HG03558 (cell line): ENCODE measurements at regions not wholly inside any gene's neighbourhood (a gene's known extent, or its start where the extent isn't known, plus 50 kb on each side); places are given as distances from the start of the nearest gene placed in this dataset.

Source experiments
- ATAC-seq: cut with Tn5 transposase; IDR thresholded peaks from one replicate; pipeline ENCODE4 v1.9.1; 2021; ENCODE audit warnings: moderate number of reproducible peaks; ENCODE audit not compliant: unreplicated experiment; ENCODE audit errors: extremely low read depth

GRCh38 chr20:39253051-39253755, 291.1 kb downstream of the DHX35 start:
- ATAC-seq = no peak

- no peak for ATAC-seq
Observed at GRCh38 chr20:39252035-39252434, 289.9 kb downstream of the DHX35 start.

DNA sequence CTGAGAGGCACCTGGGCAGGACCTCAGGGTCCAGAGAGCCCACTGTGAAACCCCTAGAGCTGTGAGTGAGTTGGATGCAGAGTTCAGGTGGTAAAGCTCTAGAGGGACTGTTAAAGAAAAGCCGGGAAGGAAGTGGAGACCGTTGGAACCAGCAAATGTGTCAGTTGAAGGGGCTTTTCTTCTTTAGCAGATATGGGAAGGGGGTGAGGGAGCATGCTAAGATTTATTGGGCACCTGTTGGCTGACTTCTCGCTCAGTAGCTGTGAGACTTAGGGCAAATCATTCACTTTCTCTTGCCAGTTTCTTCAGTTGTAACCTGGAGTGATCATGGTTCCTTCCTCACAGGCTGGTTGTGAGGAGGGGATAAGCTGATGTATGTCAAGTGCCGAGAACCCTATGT, 287.7 kb downstream of the DHX35 start:
- ATAC-seq = no peak

DNA sequence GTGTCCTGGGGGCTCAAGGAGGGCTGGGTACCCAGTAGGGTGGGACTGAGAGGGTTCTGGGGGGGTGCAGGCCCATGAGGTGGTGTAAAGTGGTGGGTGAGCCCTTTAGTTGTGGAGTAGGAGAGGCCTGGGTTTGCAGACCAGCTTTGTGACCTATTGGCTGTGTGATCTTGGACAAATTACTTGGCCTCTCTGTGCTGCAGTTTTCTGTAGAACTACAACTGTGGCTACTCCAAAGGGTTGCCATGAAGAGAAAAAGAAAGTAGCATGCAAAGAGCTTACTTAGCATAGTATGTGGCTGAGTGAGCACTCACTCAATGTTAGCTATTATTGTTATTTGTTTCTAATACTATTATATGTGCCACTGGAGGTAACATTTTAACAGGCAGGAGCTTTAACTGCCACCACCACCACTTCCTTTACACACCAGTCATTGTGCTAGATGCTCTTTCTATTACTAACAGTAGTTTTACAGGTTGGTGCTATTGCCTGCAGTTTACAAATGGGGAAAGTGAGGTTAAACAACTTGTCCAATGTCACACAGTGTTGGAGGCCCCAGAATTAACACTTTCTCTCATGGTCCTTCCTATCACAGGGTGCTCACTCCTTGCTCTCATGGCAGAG, 286.8 kb downstream of the DHX35 start:
- ATAC-seq = no peak

DNA sequence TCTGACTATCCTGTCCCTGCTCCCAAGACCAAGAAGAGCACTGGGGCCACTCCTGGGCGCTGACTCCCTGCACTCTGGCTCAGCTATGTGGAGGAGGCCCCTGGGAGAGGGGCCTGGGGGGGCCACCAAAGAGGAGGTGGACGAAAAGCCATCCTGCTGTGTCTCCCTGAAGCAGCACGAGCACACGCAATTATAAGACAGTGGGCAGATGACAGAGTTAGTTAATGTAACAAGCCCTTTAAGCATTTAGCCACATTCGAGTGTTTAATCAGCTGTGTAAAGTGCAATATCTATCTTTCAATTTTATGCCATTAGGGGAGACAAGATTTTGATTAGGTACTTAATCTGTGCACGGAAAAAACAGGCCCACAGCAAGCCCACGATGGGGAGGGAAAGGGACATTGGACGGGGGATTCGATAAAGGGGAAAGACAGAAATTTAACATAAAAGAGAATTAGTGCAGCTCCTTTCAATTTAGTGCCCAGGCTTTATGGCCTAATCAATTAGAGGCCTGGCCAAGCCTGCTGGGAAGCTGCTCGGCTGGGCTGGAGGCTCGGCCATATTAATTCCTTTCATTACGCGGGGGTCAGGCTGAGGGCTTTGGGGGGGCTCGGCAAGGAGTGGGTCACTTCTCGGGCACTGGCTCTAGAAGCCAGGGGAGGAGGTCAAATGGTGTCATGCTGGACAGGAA, 286.2 kb downstream of the DHX35 start:
- ATAC-seq = no peak

GRCh38 chr20:39246436-39246835, 284.3 kb downstream of the DHX35 start:
- no peak for ATAC-seq

DNA sequence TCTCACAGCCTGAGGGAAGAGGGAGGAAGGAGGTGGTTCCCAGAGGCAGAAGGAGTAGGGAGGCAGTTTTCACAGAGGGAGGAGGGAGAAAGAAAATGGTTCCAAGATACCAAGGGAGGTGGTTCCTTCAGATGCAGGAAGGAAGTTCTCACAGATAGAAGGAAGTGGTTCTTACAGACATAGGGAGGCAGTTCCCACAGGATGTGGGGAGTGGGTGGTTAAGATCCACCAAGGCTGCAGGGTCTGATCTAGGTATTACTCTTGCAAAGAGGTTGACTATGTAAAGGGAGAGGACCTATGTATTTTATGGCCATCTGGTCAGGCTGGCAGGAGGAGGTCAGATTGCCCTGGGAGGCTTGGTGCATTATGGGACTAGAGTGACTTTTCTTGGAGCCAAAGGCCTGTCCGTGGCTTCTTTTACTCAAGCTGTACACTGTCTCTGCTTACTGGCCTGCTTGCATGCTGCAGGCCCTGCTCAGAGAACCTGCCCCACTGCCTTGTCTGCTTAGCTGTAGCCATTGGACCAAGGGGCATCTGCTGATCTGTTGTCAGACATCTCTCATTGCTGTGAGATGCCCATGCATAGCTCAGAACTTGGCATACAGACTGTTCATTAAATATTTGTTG, 283.7 kb downstream of the DHX35 start:
- ATAC-seq = no peak

DNA sequence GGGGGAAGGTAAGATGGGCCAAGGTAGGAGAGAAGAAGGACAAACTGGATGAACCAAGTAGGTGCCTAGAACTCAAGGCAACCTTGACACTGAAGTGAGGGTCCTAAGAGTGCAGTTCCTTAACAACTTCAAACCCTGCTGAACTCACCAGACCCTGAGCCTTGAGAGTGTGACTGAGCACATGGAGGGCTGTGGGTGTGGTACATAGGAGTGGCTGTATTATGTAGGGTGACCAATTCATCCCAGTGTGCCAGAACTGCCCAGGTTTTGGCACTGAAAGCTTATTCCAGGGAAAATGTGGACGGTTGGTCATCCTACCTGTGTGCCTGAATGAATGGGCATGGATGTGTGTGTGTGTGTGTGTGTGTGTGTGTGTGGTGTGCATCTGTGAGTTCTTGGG, 281.8 kb downstream of the DHX35 start:
- ATAC-seq = no peak

GRCh38 chr20:39242614-39243013, 280.5 kb downstream of the DHX35 start:
- no peak for ATAC-seq

- ATAC-seq = no peak
Observed at GRCh38 chr20:39234520-39235095, 272.5 kb downstream of the DHX35 start.

DNA sequence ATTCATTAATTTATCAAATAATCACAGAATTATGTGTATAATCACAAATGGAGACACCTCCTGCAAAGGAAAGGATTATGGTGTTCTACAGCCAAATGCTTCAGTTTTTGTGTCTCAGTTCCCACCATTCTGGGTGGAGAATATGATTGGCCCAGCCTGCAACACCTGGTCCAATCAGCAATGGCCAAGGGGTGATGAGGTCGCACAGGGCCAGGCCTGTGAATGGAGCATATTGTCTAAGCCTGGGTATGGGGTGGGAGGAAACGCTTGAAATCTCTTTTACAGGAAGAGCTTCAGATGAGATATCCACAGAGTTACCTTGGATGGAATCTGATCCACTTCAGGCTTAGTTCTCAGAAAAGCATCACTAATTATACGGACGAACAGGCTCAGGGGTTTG, 271.6 kb downstream of the DHX35 start:
- ATAC-seq = no peak

DNA sequence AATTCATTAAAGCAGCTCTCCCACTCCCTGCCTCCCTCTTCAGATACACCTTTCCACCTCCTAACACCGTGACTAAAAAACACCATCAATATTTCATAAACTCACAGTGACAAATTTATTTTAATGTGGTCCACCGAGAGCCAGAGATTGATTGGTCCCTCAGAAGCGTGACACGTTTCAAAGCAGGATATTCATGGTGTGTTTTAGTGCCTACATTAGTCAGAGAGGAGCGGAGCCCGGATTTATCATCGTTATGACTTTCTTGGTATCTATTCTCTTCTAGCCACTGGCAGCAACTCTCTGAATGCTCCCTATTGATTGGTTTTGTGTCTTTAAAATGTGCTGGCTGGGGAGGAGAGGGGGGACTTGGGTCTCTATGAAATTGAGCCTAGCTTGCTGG, 265.3 kb downstream of the DHX35 start:
- no peak for ATAC-seq

- ATAC-seq = no peak
Observed at GRCh38 chr20:39225978-39226377, 263.8 kb downstream of the DHX35 start.

GRCh38 chr20:39225536-39225935, 263.4 kb downstream of the DHX35 start:
- ATAC-seq = no peak

DNA sequence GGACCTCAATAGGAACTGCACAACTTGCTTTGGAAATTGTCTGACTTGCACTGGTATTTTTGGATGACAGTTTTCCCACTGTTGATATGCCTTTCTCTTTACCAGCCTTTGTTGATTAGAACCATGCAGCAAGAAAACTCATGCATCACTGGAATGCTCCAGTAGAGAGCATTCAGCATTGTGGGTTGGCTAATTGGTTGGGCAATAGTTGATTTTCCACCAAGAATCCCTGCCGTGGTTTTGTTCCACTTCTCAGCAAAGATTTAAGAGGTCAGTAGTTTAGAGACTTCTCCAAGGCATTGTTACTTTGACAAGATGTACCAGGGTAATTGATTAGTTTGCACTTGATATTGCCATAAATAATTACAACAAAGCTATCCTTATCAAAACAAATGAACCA, 260.0 kb downstream of the DHX35 start:
- no peak for ATAC-seq

DNA sequence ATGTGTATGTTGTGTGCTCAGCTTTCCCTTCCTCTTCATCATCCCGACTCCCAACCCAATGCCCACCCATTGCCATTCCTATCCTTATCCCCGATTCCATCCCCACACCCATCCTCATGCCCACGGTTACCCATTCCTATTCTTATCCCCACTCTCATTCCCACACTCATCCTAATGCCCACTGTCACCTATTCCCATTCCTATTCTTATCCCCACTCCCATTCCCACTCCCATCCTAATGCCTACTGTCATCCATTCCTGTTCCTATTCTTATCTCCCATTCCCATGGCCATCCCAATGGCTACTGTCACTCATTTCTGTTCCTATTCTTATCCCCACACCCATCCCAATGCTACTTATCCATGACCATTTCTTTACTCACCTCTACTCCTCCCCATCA, 254.1 kb downstream of the DHX35 start:
- no peak for ATAC-seq

DNA sequence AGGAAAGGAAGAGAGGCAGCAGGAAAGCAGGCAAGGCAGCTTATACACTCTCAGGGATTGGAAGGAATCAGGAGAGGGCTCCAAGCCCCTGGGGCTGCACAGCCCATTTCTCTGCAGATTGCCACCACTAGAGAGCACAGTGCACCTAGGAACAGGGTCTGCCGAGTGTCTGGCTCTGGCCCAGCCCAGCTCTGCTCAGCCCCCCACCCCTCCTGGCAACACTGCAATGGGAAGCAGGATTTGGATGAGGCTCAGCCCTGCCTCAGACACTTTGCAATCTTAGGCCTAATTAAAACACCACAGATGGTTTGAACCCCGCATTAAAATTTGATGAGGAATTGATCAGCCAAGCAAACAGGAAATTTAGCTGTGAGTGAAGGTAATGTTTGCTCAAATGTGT, 252.7 kb downstream of the DHX35 start:
- ATAC-seq = no peak

DNA sequence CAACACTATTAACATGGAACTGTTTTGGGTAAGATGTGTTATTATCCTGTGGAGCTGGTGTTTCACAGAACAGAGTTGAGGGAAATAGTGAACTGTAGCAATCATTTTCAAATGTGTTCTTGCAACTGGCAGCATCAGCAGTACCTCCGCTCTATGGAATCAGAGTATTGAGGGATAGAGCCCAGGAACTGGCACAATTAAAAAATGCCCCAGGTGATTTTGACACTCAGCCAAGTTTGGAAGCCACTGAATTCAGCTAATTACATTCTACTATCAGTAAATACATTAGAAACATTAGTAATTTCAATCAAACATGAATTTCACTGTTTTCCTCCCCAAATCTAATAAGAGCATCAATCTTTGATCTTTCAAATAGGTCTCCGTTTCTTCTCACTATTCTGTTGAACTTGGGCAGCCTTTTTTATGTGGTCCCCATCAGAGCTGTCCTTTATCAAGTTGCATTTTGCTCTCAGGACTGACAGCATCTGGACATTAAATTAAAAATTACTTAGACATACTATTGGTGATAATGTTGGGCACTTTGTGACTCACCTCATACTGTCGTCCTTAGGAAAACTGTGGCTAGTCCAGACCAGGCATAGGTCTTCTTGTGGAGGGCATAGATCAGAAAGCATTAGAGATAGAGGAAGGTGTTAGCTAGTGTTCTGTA, 251.5 kb downstream of the DHX35 start:
- no peak for ATAC-seq

DNA sequence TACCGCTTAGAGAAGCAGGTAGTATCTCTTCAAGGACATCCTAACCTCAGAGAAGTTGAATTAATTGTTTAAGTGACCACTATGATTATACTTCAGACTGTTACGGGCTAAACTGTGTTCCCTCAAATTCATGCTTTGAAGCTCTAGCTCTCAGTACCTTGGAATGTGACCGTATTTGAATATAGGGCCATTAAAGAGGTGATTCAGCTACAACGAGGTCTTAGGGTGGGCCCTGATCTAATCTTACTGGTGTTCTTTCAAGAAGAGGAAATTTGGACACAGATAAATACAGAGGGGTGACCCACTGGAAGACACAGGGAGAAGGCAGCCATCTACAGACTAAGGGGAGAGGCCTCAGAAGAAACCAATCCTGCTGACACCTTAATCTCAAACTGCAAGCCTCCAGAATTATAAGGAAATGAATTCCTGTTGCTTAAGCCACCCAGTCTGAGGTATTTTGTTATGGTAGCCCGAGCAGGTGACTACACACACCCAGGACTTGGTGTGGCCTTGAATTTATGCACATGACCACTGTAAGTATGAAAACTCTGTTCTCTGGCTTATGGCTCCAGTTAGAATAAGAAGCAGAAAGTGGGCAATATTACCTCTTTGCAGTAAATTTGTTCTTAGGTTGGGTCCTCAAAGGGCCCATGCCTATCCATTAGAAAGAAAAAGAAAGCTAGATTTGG, 249.1 kb downstream of the DHX35 start:
- ATAC-seq = no peak
